Posterior vena cava (tissue), 2 donors: ENCODE measurements at regions not wholly inside any gene's neighbourhood (a gene's known extent, or its start where the extent isn't known, plus 50 kb on each side); places are given as distances from the start of the nearest gene placed in this dataset.

ENCODE experiments used
- DNase-seq: peaks from one replicate; pipeline ENCODE4 v3.0.0-alpha.2; 2020; ENCODE audit warnings: low spot score
- intact Hi-C, 2 donors: fragments of 100-400 bp; cut with DNase I; formaldehyde crosslinking; loops; one replicate each; pipeline versions ENCODE4 v1.14.1 to v1.14.2; 2022 to 2023
- donor health status: DM: yes; HTN: yes; CAD: no.
- donor health status: DM: yes; HTN: yes; CAD: no.

- intact Hi-C loops, result no loop called here
- DNase-seq, result no peak
Measured at GRCh38 chr7:115674467-115675024, 356.0 kb downstream of the TFEC start.

GRCh38 chr7:115672024-115672423, 358.5 kb downstream of the TFEC start:
- DNase-seq, result no peak
- intact Hi-C loops, result no loop called here

DNA sequence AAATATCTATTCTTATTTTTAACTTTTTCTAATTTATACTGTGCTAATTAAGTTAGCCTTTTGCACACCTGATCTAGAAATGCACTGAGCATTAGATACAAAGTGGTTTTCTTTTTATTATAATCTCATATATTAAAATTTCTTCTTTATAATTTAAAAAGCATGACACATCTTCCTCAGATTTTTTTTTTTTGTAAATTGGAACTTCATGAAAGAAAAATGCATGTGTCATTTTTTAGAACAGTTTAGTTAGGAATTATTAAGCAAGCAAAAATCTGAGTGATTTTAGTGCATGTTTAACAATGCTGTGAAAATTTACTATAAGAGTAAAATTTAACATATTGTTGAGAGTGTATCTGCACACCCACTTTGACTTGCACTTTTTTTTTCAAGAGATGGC, 367.9 kb downstream of the TFEC start:
- DNase-seq, result no peak
- intact Hi-C loops, result no loop called here

GRCh38 chr7:115662120-115662519, 368.4 kb downstream of the TFEC start:
- DNase-seq, result no peak
- intact Hi-C loops, result no loop called here

DNA sequence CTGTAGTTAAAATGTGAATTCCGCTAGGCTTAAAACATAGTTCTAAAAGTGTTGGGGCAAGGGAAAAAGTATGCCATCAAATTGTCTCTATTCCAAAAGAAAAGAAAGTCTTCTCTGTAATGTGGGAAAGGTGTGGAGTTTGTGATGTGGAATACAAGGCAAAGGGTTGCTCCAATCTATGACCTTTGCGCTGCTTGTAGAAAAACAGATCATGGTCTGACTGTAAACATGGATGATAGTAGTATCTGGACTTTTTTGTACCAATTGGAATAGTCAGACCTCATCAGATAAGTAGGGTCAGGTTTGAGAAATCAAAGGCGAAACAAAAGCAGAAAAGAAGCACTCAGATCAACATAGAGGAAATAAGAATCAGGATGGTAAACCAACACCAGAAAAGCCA, 372.3 kb downstream of the TFEC start:
- intact Hi-C loops, result no loop called here
- DNase-seq, result no peak

- intact Hi-C loops, result no loop called here
- DNase-seq, result no peak
Measured at GRCh38 chr7:115654384-115655214, 376.0 kb downstream of the TFEC start.

DNA sequence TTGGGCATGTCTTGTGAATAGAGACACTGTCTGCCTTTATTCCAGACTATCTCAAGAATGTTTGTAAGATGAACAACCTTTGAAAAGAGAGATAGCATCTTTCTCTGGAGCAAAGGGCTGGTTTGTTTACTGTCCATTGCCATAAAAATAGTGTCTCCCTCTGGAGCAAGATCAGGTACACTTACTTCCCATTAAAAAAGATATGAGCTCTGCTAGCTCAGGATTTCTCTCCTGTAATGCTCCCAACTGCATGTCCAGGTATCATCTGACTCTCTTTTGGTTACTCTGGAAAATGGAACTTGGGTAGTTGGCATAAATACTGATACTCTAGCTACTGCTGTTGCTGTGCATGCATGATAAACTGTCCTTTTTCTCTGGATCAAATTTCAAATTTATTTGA, 381.1 kb downstream of the TFEC start:
- intact Hi-C loops, result no loop called here
- no peak for DNase-seq

DNA sequence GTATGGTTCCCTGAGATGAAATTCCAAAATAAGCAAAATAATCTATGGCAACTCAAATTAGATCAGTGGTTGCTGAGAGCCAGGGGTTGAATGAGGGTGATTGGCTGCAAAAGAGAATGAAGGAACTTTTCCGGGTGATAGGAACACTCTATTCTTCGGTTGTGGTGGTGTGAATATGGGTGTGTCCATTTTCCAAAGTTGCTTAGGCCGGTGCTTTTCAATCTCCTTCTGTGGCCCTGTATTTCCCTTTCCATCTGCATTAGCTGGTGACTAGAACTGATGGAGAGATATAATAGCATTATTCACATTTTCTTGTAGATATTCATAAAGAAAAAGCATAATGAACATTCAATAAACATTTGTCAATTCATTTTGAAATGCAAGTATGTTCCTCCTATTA, 382.9 kb downstream of the TFEC start:
- DNase-seq, result no peak
- intact Hi-C loops, result no loop called here

DNA sequence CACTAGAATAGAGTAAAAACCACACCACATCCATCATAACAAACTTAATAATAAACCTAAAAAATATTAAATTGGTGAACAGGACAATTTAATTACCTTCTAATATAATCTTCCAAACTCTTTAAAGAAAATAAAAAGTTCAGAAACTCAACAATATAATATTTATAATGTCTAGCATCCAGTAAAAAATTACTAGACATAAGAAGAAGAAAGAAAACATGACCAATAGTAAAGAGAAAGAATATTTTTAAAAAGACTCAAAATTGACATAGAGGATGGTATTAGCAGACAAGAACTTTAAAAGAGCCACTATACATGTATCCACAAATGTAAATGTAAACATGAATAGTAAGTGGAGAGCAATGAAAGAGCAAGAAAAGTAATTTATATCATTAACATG, 388.4 kb downstream of the TFEC start:
- DNase-seq, result no peak

DNA sequence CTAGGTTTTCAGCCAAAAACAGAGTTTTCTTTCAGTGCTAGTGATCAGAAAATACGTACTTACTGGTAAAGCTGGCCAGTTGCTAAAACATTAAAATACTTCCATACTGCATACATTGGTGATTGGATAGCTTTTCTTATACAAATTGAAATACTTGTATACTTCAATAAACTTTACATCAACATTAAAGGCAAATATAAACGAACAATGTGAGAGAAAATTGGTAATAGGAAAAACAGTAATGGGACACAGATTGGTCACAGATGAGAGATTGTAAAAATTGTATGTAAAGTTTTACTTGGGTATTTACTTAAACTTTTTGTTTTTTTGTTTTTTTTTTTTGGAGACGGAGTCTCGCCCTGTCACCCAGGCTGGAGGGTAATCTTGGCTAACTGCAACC, 391.7 kb downstream of the TFEC start:
- intact Hi-C loops, result no loop called here
- no peak for DNase-seq

More for the DNA sequence above, 388.4 kb downstream of the TFEC start:
- intact Hi-C loops, result no loop called here

DNA sequence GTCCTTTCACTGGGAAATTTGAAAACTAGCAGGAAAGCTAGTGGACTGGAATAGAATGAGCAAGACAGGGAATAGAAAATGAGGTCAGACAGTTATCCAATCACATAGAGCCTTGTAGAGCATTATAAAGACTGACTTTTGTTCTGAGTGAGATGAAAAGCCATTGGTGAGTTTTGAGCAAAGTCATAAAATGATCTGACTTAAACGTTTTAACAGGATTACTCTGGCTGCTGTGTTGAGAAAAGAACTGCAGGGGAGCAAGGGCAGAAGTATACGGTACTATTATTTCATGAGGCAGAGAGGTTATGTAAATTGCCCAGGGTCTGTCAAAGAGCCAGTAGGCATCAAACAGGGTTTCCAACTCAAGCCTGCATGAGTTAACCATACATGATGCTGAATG, 393.4 kb downstream of the TFEC start:
- no peak for DNase-seq
- intact Hi-C loops, result no loop called here

DNA sequence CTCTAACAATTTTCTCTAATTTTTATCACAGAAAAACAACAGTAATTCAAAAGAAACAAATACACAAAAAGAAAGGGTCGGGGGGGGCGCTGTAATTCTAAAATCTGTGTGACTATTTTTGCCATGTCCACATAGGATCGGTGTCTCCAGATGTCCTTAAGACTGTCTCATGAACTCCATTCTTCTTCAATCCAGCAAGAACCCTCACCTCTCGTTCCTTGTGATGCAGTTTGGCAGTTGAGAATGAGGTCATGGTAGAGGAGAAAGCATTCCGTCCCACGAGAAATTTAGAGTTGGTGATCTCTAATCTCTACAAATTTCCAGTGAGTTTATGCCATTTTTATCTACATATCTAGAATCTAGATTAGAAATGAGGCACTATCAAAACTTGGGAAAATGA, 394.7 kb downstream of the TFEC start:
- intact Hi-C loops, result no loop called here
- no peak for DNase-seq

GRCh38 chr7:115635376-115635775, 395.2 kb downstream of the TFEC start:
- no peak for DNase-seq
- intact Hi-C loops, result no loop called here

- intact Hi-C loops, result no loop called here
- DNase-seq, result no peak
Measured at GRCh38 chr7:115634633-115635032, 395.9 kb downstream of the TFEC start.

DNA sequence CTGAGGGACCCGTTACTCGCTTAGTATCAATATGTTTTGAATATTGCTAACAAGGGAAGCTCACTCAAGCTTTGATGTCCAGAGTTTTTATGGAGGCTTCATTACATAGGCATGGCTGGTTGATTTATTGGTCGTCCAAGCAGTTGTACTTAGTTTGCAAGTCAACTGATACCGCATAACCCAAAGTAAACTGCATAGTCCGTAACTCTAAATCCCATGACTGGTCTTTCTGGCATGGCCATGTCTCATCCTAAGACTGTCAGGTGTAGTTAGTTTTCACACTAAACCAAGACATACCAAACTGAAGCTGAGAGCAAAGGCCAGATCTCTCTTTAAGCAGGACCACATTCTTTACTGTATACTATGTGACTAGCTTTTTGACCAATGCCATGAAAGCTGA, 397.9 kb downstream of the TFEC start:
- intact Hi-C loops, result no loop called here

GRCh38 chr7:115631782-115632181, 398.8 kb downstream of the TFEC start:
- intact Hi-C loops, result no loop called here
- no peak for DNase-seq

More for the DNA sequence above, 397.9 kb downstream of the TFEC start:
- no peak for DNase-seq

- no peak for DNase-seq
- intact Hi-C loops, result no loop called here
Measured at GRCh38 chr7:115630049-115630448, 400.5 kb downstream of the TFEC start.

DNA sequence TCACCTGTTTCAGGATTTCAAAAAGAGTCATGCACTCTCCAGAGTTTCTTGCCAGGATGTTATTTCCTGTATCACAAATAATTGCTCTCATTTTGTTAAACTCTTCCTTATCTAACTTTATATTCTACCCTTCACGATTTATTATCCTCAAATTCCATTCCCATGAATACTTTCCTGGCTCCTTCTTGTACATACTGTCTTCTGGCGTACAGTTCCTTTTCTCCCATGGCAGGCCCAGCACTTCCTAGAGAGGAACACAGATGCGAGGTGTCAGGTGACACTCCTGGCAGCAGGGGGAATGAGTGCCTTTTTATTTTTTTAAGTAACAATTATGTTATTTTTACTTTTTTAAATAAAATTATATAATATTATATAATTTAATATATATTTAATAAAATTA, 411.9 kb downstream of the TFEC start:
- intact Hi-C loops, result no loop called here
- DNase-seq, result no peak

DNA sequence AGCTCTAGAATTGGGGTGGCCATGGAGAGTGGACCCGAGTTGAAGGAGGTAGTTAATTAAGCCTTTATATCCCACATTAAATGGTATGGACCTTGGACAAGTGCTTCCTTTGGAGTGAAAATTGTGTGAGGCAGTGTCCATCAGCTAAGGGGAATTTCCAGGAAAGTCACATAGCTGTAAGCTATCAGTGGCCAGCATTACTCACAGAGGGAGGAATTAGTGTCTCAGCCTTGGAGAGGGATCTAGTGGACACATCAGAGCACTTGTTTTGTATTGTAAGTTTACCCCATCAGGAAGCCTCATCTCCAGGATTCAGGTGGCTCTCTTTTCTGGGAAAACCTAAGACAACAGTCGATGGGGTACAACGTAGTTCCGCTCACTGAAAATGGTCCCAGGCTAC, 416.7 kb downstream of the TFEC start:
- DNase-seq, result no peak
- intact Hi-C loops, result no loop called here

- no peak for DNase-seq
- intact Hi-C loops, result no loop called here
Measured at GRCh38 chr7:115603416-115603815, 427.1 kb downstream of the TFEC start.

- intact Hi-C loops, result no loop called here
- no peak for DNase-seq
Measured at GRCh38 chr7:115600207-115600606, 430.4 kb downstream of the TFEC start.
